GM18951 (cell line): ENCODE measurements at regions not wholly inside any gene's neighbourhood (a gene's known extent, or its start where the extent isn't known, plus 50 kb on each side); places are given as distances from the start of the nearest gene placed in this dataset.
"Not testable (repeated sequence)": the region's sequence is repeated elsewhere in the genome, so short reads cannot be mapped to it uniquely, and the experiment has no call there.

Experiments used
- POLR2A ChIP-seq: IDR thresholded peaks from 4 replicates; pipeline ENCODE4 v1.6.1; 2011; ENCODE audit warnings: mild to moderate bottlenecking; ENCODE audit not compliant: insufficient read length, insufficient read depth; ENCODE audit errors: extremely low read depth
- in situ Hi-C: fragments of 300-500 bp; cut with MboI; formaldehyde crosslinking; loops from one replicate; pipeline ENCODE4 v1.12.0; 2022; ENCODE audit warnings: low sequenced_read_pairs, mixed read lengths, inconsistent platforms; ENCODE audit not compliant: unreplicated experiment

- no peak for TF ChIP-seq POLR2A
- in situ Hi-C loops: no loop called here
Measured at GRCh38 chr6:51462896-51463295, 624.5 kb downstream of the PKHD1 start.

GRCh38 chr6:51463321-51463720 lies 624.1 kb downstream of the PKHD1 start:
- TF ChIP-seq POLR2A: no peak
- in situ Hi-C loops: no loop called here

DNA sequence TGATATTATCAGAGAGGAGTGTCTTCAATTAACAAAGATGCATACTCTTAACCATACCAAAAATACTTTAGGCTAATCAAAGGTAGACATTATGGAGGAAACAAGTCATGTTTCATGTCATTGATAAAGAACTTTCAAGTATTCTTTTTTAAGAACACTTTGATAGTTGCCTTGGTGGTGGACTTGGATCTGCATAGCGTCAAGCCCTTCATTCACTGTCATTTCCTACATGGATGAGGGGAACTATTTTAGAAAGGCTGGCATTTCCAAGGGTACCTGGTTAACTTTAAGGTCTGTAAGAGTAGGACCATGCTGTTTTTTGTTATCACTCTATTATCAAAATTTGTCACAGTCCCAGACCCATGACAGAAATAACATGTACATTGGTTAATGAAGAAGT lies 622.5 kb downstream of the PKHD1 start:
- TF ChIP-seq POLR2A: no peak
- in situ Hi-C loops: no loop called here

- no peak for TF ChIP-seq POLR2A
- in situ Hi-C loops: no loop called here
Measured at GRCh38 chr6:51466427-51466826, 621.0 kb downstream of the PKHD1 start.

- in situ Hi-C loops: no loop called here
- no peak for TF ChIP-seq POLR2A
Measured at GRCh38 chr6:51467231-51467952, 620.0 kb downstream of the PKHD1 start.

GRCh38 chr6:51468704-51469103 lies 618.7 kb downstream of the PKHD1 start:
- no peak for TF ChIP-seq POLR2A
- in situ Hi-C loops: no loop called here

DNA sequence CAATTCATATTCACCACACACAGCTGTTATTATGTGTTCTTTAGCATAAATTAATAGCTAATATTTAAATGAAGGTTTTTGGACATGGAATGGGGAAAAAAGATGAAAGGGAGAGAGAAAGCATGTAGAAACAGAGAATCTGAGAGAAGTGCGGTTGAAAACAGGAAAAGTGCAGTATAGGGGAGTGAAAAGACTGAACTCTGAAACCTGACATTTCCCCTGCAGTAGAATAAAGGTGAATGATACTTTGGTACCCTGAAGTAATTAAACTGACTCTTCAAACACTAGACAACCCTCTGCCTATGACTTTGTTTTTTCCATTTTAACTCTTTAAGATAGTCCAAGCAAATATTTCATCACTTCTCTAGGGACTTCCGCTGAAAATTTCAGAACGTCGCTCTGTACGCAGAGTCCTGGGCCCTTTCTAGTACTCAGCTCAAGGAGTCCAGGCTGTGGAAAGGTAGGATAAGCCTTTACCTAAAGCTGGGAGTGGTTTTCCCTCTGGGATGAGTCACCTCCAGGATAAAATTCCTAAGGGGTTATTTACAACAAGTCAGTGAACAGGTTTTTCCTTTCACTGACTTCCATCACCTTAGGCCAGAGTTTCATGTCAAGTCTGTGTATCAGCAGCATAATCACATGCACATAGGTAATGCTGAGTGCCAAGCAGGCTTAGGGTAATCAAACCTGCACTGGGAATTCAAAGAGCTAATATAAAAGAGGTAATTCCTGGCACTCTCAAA lies 614.5 kb downstream of the PKHD1 start:
- in situ Hi-C loops: no loop called here

DNA sequence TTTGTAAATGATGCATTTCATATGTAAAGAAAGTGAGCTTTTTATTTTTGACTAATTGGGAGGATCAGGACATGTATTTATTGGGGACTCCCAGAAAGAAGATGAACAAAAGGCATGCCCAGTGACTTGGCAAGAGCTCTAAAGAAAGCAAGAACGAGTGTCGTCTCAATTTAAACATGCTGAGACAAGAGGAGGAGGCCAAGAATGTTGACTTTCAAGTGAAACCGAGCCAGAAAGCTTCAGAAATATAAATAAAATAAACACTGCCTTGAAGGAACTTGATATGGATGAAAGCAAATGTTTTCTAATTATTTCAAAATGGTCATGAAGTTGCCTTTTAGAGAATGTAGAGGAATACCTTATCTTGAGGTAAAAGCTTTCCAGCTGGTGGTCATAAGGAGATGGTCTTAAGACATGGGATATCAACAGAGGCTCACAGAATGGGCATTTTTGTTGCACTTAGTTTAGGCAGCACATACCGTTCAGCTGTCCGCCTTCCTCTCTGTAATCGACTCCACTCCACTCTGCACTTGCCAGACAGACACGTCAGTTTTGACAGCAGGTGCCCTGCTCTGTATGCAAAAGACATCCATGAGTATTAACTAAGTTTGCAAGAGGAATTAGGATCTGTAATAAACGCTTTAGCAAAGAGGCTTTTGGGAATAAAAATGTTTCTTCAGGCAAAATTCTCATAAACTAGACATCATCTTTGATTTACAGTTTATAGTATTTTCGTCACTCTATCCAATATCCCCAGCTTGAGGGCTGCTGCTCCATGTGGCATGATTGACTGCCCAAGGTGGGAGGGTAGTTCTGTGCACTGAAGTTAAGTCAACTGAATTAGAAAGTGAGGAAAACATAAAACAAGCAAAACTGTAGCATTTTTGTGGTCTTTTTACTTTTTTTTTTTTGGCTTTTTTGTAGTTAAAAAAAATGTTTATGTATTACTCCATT lies 613.1 kb downstream of the PKHD1 start:
- TF ChIP-seq POLR2A: no peak
- in situ Hi-C loops: no loop called here

More for the DNA sequence above, 614.5 kb downstream of the PKHD1 start:
- no peak for TF ChIP-seq POLR2A

DNA sequence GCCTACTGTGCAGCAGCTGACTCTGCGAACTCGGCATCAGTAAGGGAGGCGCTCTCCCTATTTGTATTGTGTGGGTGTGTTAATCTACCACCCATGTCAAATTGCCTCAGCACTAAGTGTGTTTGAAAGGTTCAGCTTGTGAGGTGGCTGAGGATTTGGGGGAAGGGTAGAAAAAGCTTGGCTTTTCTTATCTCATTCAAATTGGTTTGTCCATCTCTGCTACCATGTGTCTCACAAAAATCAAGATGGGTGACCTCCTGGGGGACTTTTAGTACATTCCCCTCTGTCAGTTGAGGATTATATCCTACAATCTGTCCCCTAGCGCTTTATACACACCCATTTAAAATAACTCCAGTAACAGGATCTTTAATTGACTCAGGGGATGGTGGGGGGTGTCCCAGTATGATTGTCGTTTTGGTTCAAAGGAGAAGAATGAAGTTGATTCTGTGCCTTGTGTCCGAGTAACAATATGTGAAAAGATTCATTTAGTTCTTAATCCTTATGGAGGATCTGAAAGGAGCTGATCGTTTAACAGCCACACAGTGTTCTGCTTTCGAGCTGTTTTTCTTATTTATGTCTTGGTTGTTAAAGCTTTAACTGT lies 609.6 kb downstream of the PKHD1 start:
- TF ChIP-seq POLR2A: no peak
- in situ Hi-C loops: no loop called here

GRCh38 chr6:51479296-51479695 lies 608.1 kb downstream of the PKHD1 start:
- in situ Hi-C loops: no loop called here
- no peak for TF ChIP-seq POLR2A

DNA sequence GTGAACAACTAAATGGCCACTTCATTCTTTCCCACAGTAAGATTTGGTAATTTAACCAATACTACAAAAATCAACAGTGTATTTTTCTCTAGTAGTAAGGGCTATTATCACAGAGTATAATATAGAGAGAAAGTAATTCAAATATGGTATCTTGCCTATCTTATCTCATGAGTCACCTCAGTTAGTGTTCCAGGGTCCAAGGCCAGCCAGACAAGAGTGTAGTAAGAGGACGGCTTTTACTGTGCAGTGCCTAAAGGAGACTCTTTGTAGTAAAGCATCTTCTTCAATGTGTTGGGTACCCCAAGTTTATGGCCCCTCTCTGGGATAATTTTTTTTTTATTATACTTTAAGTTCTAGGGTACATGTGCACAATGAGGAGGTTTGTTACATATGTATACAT lies 607.4 kb downstream of the PKHD1 start:
- no peak for TF ChIP-seq POLR2A
- in situ Hi-C loops: no loop called here

DNA sequence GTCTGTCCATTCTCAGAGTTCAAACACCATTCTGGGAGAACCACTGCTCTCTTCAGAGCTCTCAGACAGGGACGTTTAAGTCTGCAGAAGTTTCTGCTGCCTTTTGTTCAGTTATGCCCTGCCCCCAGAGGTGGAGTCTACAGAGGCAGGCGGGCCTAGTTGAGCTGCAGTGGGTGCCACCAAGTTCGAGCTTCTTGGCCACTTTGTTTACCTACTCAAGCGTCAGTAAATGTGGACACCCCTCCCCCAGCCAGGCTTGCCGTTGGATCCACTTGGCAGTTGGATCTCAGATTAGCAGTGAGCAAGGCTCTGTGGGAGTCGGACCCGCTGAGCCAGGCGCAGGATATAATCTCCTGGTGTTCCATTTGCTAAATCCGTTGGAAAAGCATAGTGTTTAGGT lies 601.5 kb downstream of the PKHD1 start:
- in situ Hi-C loops: not testable (repeated sequence)

GRCh38 chr6:51487937-51488336 lies 599.5 kb downstream of the PKHD1 start:
- TF ChIP-seq POLR2A: no peak
- in situ Hi-C loops: no loop called here
